Endodermal cell (in vitro differentiated cells): ENCODE measurements at regions not wholly inside any gene's neighbourhood (a gene's known extent, or its start where the extent isn't known, plus 50 kb on each side); places are given as distances from the start of the nearest gene placed in this dataset.

Experiments
- DNase-seq: peaks from one replicate; pipeline ENCODE4 v3.0.0-alpha.2; 2017
- H3K27ac ChIP-seq: 2 replicates; pipeline ENCODE4 v1.5.1; 2013; ENCODE audit warnings: mild to moderate bottlenecking, low read depth, low read length, moderate library complexity
- H3K27me3 ChIP-seq: 2 replicates; pipeline ENCODE4 v1.6.1; 2013; ENCODE audit warnings: mild to moderate bottlenecking, low read length, moderate library complexity; ENCODE audit not compliant: insufficient read depth, control insufficient read depth, poor library complexity, severe bottlenecking
- H3K36me3 ChIP-seq: 2 replicates; pipeline ENCODE4 v1.7.0; 2013; ENCODE audit warnings: mild to moderate bottlenecking, low read length, moderate library complexity; ENCODE audit not compliant: control insufficient read depth, insufficient read depth
- H3K4me1 ChIP-seq: one replicate; pipeline ENCODE4 v1.7.0; 2013; ENCODE audit warnings: low read length; ENCODE audit not compliant: control insufficient read depth, insufficient read depth
- H3K4me3 ChIP-seq: 2 replicates; pipeline ENCODE4 v1.5.1; 2013; ENCODE audit warnings: mild to moderate bottlenecking, low read length, moderate library complexity
- H3K9ac ChIP-seq: 2 replicates; pipeline ENCODE4 v1.6.1; 2013; ENCODE audit warnings: mild to moderate bottlenecking, low read length, moderate library complexity; ENCODE audit not compliant: poor library complexity, severe bottlenecking; ENCODE audit errors: extremely low read depth
- H3K9me3 ChIP-seq: 2 replicates; pipeline ENCODE4 v1.6.1; 2013; ENCODE audit warnings: mild to moderate bottlenecking, low read length, moderate library complexity; ENCODE audit not compliant: control insufficient read depth
- H3K27ac Mint-ChIP-seq: 2 replicates; pipeline ENCODE4 v1.8.0; 2020; ENCODE audit warnings: mixed read lengths
- H3K27me3 Mint-ChIP-seq: 2 replicates; pipeline ENCODE4 v1.8.0; 2021; ENCODE audit warnings: mild to moderate bottlenecking, mixed read lengths; ENCODE audit not compliant: insufficient read depth
- H3K36me3 Mint-ChIP-seq: 2 replicates; pipeline ENCODE4 v1.8.0; 2020; ENCODE audit warnings: low read depth, mixed read lengths
- H3K4me1 Mint-ChIP-seq: 2 replicates; pipeline ENCODE4 v1.8.0; 2020; ENCODE audit warnings: mixed read lengths
- H3K4me3 Mint-ChIP-seq: 2 replicates; pipeline ENCODE4 v1.8.0; 2020; ENCODE audit warnings: mild to moderate bottlenecking, moderate library complexity, mixed read lengths
- H3K9me3 Mint-ChIP-seq: 2 replicates; pipeline ENCODE4 v1.8.0; 2020; ENCODE audit warnings: mild to moderate bottlenecking, mixed read lengths
- CTCF ChIP-seq: fragments of 200-600 bp; sonication (generic); conservative IDR thresholded peaks from 2 replicates; pipeline ENCODE4 v1.5.0; 2021; ENCODE audit warnings: antibody characterized with exemption, mild to moderate bottlenecking
- WGBS, 2 experiments: methylation state at CpG; one replicate each; pipeline versions ENCODE4 v1.1.5 to v1.1.7; 2013; ENCODE audit warnings: missing lambda C conversion rate in 2 of 2, mixed read lengths in 1 of 2; ENCODE audit not compliant: insufficient coverage in 1 of 2, insufficient read length in 1 of 2; 5-methylcytosine and 5-hydroxymethylcytosine counted together

GRCh38 chr15:70557521-70558258 is 205.7 kb downstream of the UACA start:
- peak; percentile 43 for DNase-seq
- no peak overlapping the region for H3K9ac ChIP-seq
- H3K4me1 Mint-ChIP-seq = peaks cover 13% of the 10 kb centered on the region
- no peak overlapping the region for H3K27ac Mint-ChIP-seq
- H3K9me3 Mint-ChIP-seq = no peaks in the 10 kb centered on the region
- H3K4me3 Mint-ChIP-seq = no peak overlapping the region
- no peaks in the 10 kb centered on the region for H3K9me3 ChIP-seq
- H3K4me3 ChIP-seq = no peak overlapping the region
- no peak overlapping the region for H3K27ac ChIP-seq
- H3K27me3 ChIP-seq = peaks cover 4% of the 10 kb centered on the region
- H3K36me3 ChIP-seq = no peaks in the 10 kb centered on the region
- H3K36me3 Mint-ChIP-seq = no peaks in the 10 kb centered on the region
- WGBS, 2 experiments = 74 to 83% methylated on average over 3 of the region's 3 CpGs
- TF ChIP-seq CTCF = no peak
- H3K27me3 Mint-ChIP-seq = peaks cover 3% of the 10 kb centered on the region
- peaks cover 6% of the 10 kb centered on the region for H3K4me1 ChIP-seq

GRCh38 chr15:70556779-70557178 is 206.6 kb downstream of the UACA start:
- peaks cover 2% of the 10 kb centered on the region for H3K27me3 Mint-ChIP-seq
- no peak for DNase-seq
- no peak for TF ChIP-seq CTCF
- H3K9me3 ChIP-seq = peaks cover 4% of the 10 kb centered on the region
- H3K27ac ChIP-seq = no peak overlapping the region
- H3K36me3 ChIP-seq = no peaks in the 10 kb centered on the region
- H3K4me1 Mint-ChIP-seq = peaks cover 16% of the 10 kb centered on the region
- H3K4me1 ChIP-seq = peaks cover 5% of the 10 kb centered on the region
- no peaks in the 10 kb centered on the region for H3K36me3 Mint-ChIP-seq
- H3K4me3 ChIP-seq = no peak overlapping the region
- H3K4me3 Mint-ChIP-seq = no peak overlapping the region
- no peak overlapping the region for H3K27ac Mint-ChIP-seq
- peaks cover 5% of the 10 kb centered on the region for H3K9me3 Mint-ChIP-seq
- H3K27me3 ChIP-seq = peaks cover 4% of the 10 kb centered on the region
- WGBS, 2 experiments = 64 to 75% methylated on average over 5 to 7 of the region's 7 CpGs
- no peak overlapping the region for H3K9ac ChIP-seq

- Histone ChIP-seq H3K9me3 (peaks cover 4% of the 10 kb centered on the region), H3K4me1 (peaks cover 5% of the 10 kb centered on the region), H3K27me3 (peaks cover 4% of the 10 kb centered on the region), H3K36me3 (no peaks in the 10 kb centered on the region), H3K4me3 (no peak overlapping the region), H3K9ac (no peak overlapping the region), H3K27ac (no peak overlapping the region)
- peaks cover 5% of the 10 kb centered on the region for H3K9me3 Mint-ChIP-seq
- DNase-seq = peak; percentile 41
- H3K4me1 Mint-ChIP-seq = peaks cover 16% of the 10 kb centered on the region
- 78 to 86% methylated on average over 3 to 4 of the region's 4 CpGs for WGBS, 2 experiments
- peaks cover 2% of the 10 kb centered on the region for H3K27me3 Mint-ChIP-seq
- no peak for TF ChIP-seq CTCF
- H3K36me3 Mint-ChIP-seq = no peaks in the 10 kb centered on the region
- H3K4me3 Mint-ChIP-seq = no peak overlapping the region
- no peak overlapping the region for H3K27ac Mint-ChIP-seq
Measured at GRCh38 chr15:70556151-70556741, 207.1 kb downstream of the UACA start.
